Brain microvascular endothelial cell (primary cell): ENCODE measurements at regions not wholly inside any gene's neighbourhood (a gene's known extent, or its start where the extent isn't known, plus 50 kb on each side); places are given as distances from the start of the nearest gene placed in this dataset.
"Not testable (repeated sequence)": the region's sequence is repeated elsewhere in the genome, so short reads cannot be mapped to it uniquely, and the experiment has no call there.

Source experiments
- DNase-seq: peaks from one replicate; pipeline ENCODE4 v3.0.0-alpha.2; 2020
- H3K27ac ChIP-seq: fragments of 250-450 bp; sonication (Bioruptor Pico); 2 replicates; pipeline ENCODE4 v1.5.1; 2020; ENCODE audit warnings: mild to moderate bottlenecking, moderate library complexity
- H3K27me3 ChIP-seq: fragments of 250-450 bp; sonication (Bioruptor Pico); replicated peaks from 2 replicates; pipeline ENCODE4 v1.5.1; 2020; ENCODE audit warnings: mild to moderate bottlenecking
- H3K36me3 ChIP-seq: fragments of 250-450 bp; sonication (Bioruptor Pico); replicated peaks from 2 replicates; pipeline ENCODE4 v1.5.1; 2020; ENCODE audit warnings: mild to moderate bottlenecking
- H3K4me3 ChIP-seq: 2 replicates; pipeline ENCODE4 v1.5.1; 2011; ENCODE audit warnings: low read depth, mild to moderate bottlenecking, control low read depth, low read length, moderate library complexity
- CTCF ChIP-seq: IDR thresholded peaks from 2 replicates; pipeline ENCODE4 v1.5.1; 2011; ENCODE audit warnings: low read depth, mild to moderate bottlenecking, moderate library complexity, low read length, control low read depth, inconsistent platforms; ENCODE audit errors: missing control alignments
- in situ Hi-C: cut with HindIII; loops from 2 replicates; pipeline ENCODE4 v1.10.0; 2017; ENCODE audit warnings: low sequenced_read_pairs, low pct_ligation_motif_present

GRCh38 chr5:56302027-56302426 is 68.9 kb upstream of the ANKRD55 start:
- Histone ChIP-seq H3K27ac (no peak overlapping the region), H3K4me3 (no peak overlapping the region), H3K36me3 (no peaks in the 10 kb centered on the region), H3K27me3 (no peaks in the 10 kb centered on the region)
- no peak for TF ChIP-seq CTCF
- no peak for DNase-seq
- in situ Hi-C loops, result no loop called here

- TF ChIP-seq CTCF, result no peak
Observed at GRCh38 chr5:56301069-56301468, 67.9 kb upstream of the ANKRD55 start.

GRCh38 chr5:56299212-56299611 is 66.1 kb upstream of the ANKRD55 start:
- no peak for TF ChIP-seq CTCF
- no peak for DNase-seq
- in situ Hi-C loops, result no loop called here

More at GRCh38 chr5:56301069-56301468, 67.9 kb upstream of the ANKRD55 start:
- Histone ChIP-seq H3K27ac (no peak overlapping the region), H3K27me3 (no peaks in the 10 kb centered on the region), H3K4me3 (no peak overlapping the region), H3K36me3 (no peaks in the 10 kb centered on the region)
- DNase-seq, result no peak
- in situ Hi-C loops, result no loop called here

GRCh38 chr5:56298336-56299090 is 65.4 kb upstream of the ANKRD55 start:
- Histone ChIP-seq H3K4me3 (no peak overlapping the region), H3K36me3 (no peaks in the 10 kb centered on the region), H3K27ac (no peak overlapping the region), H3K27me3 (no peaks in the 10 kb centered on the region)
- no peak for DNase-seq
- TF ChIP-seq CTCF, result no peak
- in situ Hi-C loops, result no loop called here

More at GRCh38 chr5:56299212-56299611, 66.1 kb upstream of the ANKRD55 start:
- Histone ChIP-seq H3K36me3 (no peaks in the 10 kb centered on the region), H3K27ac (no peak overlapping the region), H3K4me3 (no peak overlapping the region), H3K27me3 (no peaks in the 10 kb centered on the region)

- TF ChIP-seq CTCF, result no peak
- H3K36me3 ChIP-seq, result no peaks in the 10 kb centered on the region
- H3K27me3 ChIP-seq, result no peaks in the 10 kb centered on the region
- H3K27ac ChIP-seq, result no peak overlapping the region
- no peak for DNase-seq
- H3K4me3 ChIP-seq, result no peak overlapping the region
- in situ Hi-C loops, result no loop called here
Observed at GRCh38 chr5:56297851-56298250, 64.7 kb upstream of the ANKRD55 start.

GRCh38 chr5:56295311-56295710 is 62.2 kb upstream of the ANKRD55 start:
- H3K36me3 ChIP-seq, H3K27me3 ChIP-seq, H3K27ac ChIP-seq, in situ Hi-C loops, H3K4me3 ChIP-seq, DNase-seq: not testable (repeated sequence)
